GM12874 (cell line): ENCODE measurements at regions not wholly inside any gene's neighbourhood (a gene's known extent, or its start where the extent isn't known, plus 50 kb on each side); places are given as distances from the start of the nearest gene placed in this dataset.

ENCODE experiments used
- CTCF ChIP-seq: IDR thresholded peaks from 2 replicates; pipeline ENCODE4 v1.5.1; 2011; ENCODE audit warnings: low read depth, mild to moderate bottlenecking, control low read depth, low read length, moderate library complexity; ENCODE audit not compliant: insufficient read depth

GRCh38 chrX:20656721-20657120 is 390.0 kb upstream of the RPS6KA3 start:
- TF ChIP-seq CTCF = no peak

- no peak for TF ChIP-seq CTCF
Measured at GRCh38 chrX:20654596-20655106, 387.9 kb upstream of the RPS6KA3 start.

GRCh38 chrX:20653070-20653469 is 386.4 kb upstream of the RPS6KA3 start:
- TF ChIP-seq CTCF = no peak

GRCh38 chrX:20641954-20642353 is 375.2 kb upstream of the RPS6KA3 start:
- TF ChIP-seq CTCF = no peak

GRCh38 chrX:20639115-20639514 is 372.4 kb upstream of the RPS6KA3 start:
- no peak for TF ChIP-seq CTCF

GRCh38 chrX:20637351-20637750 is 370.6 kb upstream of the RPS6KA3 start:
- no peak for TF ChIP-seq CTCF

- no peak for TF ChIP-seq CTCF
Measured at GRCh38 chrX:20633451-20633850, 366.7 kb upstream of the RPS6KA3 start.
